ELR (cell line): ENCODE measurements at regions not wholly inside any gene's neighbourhood (a gene's known extent, or its start where the extent isn't known, plus 50 kb on each side); places are given as distances from the start of the nearest gene placed in this dataset.

ENCODE experiments used
- DNase-seq: peaks from one replicate; pipeline ENCODE4 v3.0.0-alpha.2; 2015; ENCODE audit warnings: low read depth

DNA sequence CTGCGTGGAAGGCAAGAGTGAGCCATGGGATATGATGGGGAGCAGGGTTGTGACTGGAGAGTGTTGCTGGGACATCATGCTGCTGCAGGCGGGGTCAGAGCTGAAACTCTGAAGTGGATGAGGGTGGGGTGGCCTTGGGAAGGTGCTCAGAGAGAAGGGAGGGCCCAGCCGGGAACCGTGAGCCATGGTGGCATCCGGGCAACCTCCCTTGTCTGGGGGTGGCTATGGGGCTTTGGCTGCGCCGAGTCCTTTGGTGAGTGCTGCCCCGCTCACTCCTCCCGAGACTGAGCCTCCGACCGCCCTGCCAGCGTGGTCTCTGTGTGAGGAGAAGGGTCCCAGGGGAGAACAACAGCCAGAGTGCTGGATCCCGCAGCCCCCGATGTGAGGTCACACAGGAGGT lies 632.0 kb downstream of the BRD1 start:
- DNase-seq: no peak

DNA sequence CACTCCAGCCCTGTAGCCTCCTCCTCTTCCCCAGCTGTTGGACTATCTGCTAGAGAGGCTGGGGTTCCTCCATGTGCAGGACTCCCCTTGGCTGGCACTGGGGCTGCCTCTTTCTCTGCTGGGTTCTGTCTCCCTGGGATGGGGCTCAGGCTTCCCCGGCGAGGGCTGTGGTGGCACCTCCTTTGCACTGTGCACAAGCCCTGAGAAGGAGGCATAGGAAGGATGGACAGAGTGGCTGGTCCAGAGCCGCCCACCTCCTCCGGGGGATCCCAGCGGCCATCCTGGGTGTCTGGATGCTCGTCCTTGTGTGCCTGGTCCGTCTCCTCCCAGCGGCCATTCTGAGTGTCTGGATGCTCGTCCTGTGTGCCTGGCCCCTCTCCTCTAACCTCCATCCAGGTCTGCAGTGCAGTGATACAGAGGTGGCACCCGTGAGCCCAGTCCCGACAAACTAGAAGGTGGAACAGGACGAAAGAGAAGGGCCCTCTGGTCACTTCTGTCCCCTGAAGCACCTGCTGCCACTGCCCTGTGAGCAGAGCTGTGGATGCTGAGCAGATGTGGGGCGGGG lies 633.7 kb downstream of the BRD1 start:
- DNase-seq: no peak

DNA sequence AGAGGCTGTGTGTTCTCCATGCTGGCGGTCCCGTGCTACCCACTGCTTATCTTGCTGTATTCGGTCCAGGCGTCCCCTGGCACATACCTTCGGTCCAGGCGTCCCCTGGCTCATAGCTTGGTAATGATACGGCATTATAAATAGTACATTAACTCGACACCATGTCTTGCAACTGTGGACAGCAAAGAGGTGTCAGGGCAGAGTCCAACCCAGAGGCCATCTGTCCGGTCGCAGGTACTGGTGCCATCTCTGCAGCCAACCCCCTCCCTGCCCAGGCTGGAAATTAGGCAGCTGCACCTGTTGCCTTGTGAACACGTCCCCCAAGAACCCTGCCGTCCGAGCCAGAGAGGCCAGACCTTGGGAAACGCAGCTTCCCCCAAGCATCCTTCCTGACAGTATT lies 634.3 kb downstream of the BRD1 start:
- no peak for DNase-seq

DNA sequence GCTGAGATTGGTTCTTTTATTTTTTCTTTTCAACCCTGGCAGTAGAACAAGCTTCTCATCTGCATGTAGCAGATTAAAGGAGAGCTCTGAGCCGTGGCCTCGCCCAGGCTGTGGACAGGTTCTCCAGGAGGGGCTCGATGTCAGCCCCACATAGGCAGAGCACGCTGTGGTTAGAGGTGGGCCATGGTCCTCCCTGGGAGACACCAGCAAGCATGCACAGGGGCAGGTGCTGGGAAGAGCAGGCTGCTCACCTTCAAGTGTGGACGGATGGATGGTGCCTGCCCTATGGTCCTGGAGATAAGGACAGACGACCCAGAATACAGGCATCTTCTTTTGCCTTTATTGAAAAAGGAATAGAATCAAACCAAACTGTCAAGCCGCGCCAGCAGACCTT lies 634.8 kb downstream of the BRD1 start:
- no peak for DNase-seq

DNA sequence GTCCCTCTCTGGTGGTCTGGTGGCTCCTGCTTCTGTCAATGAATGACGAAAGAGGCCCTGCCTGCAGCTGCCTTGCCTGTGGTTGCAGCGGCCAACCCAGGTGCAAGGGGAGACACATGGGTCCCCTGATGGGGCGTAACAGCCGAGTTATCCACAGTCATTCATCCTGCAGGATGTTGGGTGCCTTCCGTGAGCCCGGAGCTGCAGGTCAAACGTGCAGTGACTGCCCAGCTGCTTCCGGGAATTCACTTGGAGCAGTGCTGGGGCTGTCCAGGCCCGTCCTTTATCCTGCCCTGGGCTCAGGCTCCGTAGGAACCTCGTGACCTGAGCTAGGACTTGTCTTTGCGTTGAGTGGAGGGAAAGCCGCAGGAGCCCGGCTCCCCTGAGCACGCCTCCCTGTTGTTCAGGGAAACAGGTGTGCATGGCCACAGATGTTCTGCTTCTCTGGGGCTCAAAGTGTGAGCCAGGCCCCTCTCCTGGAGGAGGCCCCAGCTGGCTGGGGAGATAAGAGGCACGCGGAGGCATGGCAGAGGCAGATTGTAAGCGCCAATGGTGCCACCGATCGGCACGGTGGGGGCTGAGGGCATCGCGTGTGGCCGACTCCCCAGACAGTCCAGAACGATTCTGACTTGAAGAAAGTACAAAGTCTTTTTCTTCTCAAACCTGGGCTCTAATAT lies 635.4 kb downstream of the BRD1 start:
- DNase-seq: no peak

DNA sequence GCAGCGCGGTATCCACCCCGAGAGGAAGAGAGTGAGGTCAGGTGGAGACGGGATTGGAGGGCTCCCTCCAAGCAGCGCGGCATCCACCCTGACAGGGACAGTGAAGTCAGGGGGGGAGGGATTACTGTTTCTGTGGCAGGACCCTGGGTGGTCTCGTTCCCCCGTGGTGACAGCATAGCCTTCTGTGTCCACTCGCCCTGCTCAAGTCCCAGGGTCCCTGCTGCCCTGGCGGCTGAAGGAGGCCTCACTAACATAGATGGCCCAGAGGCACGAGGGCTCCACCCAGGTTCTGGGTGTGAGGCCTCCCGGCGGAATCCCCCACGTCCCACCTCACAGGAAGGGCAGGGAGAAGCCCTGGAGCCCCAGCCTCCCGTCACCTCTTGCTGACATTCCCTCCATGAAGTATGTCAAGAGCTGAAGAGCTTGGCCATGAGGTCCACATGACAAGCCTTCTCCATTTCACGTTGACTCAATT lies 636.1 kb downstream of the BRD1 start:
- no peak for DNase-seq

DNA sequence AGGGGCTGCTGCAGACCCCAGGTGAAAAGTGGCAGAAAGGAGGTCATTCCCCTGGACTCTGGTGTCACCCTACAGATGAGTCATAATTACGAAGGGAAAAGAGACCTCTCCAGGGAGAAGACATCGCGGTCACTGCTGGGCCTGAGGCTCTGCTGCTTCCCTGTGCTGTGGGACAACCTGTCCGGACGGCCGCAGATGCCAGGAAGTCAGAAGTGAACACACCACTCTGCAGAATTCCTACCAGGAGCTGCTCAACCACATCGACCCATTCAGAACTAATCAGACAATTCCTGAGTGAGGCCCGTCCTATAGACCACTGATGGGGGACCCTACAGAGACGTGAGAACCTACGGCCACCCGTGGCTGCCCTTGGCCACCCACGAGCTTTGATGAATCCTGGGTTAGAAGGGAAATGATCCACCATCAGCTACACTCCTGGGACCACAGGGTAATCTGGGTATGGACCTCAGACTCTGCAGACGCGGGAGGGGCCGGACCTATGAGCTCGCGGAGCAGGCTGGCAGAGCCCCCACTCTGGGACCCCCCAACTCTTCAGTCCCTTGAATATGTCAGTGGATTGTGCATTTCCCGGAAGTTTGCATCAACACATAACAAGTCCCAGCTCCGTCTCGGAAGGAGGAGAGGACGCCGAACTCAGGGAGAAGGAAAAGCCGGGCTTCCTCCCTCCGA lies 636.7 kb downstream of the BRD1 start:
- no peak for DNase-seq

DNA sequence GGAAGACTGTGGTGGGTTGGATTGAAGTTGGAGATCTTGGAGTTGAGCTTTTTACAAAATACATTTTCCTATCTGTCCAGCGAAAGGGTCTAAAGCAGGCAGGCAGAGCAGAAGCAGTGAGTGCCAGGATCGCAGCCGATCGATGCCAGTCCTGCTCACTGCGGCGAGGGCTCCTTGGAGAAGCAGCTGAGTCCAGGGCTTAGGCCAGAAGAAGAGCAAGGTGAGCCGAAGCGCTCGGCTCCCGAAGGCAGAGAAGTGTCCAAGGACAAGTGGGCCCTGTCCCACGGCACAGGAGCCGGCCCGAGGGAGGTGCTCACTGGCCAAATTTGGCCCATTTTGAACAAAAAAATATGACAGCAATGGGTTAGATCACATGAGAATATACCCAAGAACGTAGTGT lies 637.8 kb downstream of the BRD1 start:
- no peak for DNase-seq

DNA sequence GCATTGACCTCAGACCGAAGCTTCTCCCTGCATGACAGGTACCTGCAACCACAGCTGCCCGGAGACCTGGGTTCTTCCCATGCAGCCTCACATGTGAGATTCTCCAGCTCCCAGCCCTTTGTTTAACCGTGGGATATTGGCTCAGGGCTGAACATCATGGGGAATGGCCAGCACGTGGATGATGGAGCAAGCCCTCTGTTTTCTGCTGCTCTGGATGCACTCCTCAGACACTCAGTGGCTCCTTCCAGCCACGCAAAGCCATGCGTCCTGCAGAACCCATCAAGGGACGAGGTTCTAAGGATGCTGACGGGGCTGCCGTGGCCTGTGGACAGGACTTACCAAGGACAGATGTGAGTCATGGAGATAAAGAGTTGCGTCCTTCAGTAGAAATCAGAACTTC lies 639.1 kb downstream of the BRD1 start:
- DNase-seq: no peak

DNA sequence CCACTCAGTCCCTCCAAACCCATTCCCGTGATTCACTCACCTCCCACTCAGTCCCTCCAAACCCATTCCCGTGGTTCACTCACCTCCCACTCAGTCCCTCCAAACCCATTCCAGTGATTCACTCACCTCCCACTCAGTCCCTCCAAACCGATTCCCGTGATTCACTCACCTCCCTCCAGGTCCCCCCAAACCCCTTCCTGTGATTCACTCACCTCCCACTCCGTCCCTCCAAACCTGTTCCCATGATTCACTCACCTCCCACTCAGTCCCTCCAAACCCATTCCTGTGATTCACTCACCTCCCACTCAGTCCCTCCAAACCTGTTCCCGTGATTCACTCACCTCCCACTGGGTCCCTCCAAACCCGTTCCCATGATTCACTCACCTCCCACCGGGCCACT lies 639.6 kb downstream of the BRD1 start:
- DNase-seq: no peak

DNA sequence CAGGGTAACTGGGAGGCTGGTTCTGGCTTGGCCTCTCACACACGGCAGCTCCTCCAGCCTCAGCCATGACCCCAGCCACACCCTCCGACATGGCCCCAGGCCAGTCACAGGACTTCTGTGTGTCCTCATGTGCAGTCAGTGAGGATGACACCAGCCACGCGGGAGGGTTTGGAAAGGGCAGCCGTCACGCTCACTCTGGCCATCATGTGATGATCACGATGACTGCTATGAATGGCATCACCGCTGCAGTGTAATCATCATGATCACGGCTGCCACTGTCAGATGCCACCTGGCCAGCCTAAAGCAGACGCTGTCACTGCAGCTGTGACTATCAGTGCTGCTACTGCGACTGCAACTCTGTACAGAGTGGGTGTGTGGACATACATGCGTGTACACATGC lies 640.9 kb downstream of the BRD1 start:
- no peak for DNase-seq

DNA sequence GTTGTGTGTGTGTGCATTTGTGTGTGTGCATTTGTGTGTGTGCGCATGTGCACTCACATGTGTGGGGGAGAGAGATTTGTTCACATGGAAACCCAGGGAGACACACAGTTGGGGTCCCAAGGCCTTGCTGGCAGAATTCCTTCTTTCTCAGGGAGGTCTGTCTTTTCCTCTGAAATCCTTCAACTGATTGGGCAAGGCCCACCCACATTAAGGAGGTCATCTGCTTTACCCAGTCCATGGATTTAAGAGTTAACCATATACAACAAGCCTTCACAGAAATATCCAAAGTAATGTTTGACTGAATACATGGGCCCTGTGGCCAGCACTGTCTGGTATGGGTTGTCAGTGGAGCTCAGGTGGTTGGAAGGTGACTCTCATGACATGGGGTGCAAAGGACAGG lies 641.4 kb downstream of the BRD1 start:
- DNase-seq: no peak

DNA sequence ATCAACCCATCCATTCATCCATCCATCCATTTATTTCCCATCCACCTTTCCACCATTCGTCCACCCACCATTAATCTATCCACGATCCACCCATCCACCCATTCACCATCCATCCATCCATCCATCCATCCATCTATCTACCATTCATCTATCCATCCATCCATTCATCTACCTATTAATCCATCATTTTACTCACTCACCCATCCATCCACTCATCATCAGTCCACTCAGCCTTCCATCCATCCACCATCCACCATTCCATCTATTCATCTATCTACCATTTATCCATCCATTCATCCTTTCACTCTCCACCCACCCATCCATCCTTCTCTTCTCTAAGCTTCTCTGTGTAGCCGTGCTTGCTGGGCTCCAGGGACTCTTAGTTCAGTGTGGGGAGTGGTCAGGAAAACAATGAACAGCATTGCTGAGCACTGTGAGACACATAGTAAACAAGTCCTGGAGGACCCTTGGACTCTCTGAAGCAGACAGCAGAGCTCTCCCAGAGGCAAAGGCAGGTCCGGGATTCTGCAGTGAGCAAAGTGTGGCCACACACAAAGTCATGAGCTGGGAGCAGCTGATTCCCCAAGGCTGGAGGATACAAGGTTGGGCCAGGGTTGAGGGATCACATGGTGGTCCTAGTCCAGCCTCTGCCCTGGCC lies 642.2 kb downstream of the BRD1 start:
- no peak for DNase-seq

DNA sequence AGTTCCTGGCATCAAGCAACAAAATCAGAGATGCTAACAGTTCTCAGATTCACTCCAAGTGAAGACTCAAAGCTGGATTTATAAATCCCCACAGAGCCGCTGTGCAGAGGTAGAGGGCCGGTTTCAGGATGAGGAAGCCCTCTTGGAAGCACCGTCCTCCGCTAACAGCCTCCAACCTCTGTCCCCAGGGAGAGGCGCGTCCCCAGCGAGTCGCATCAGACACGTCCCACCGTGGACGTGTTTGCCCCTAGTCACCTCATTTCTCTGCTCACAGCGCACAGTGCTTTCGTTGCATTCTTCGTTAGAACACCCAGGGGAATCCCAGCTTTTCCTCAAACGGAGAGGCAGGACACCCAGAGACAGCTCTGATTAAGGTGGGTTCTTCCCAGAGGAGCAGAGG lies 642.9 kb downstream of the BRD1 start:
- DNase-seq: no peak

DNA sequence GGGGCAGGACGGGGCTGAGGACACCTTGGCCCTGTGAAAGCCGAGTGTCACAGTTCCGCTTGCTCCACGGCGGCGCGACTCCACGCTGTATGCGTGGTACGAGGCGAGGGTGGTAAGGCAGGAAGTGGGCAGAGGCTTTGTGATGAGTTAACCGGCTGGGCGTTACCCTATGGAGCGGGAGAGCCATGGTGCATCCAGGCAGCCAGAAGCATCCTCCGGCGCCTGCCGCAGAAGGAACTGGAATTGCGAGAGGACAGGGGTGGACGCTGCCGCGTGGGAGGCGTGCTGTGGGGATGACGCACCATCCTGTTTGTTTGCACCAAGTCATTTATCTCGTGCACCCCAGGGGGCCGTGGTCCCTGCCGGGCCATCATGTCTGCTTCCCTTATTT lies 643.9 kb downstream of the BRD1 start:
- no peak for DNase-seq

DNA sequence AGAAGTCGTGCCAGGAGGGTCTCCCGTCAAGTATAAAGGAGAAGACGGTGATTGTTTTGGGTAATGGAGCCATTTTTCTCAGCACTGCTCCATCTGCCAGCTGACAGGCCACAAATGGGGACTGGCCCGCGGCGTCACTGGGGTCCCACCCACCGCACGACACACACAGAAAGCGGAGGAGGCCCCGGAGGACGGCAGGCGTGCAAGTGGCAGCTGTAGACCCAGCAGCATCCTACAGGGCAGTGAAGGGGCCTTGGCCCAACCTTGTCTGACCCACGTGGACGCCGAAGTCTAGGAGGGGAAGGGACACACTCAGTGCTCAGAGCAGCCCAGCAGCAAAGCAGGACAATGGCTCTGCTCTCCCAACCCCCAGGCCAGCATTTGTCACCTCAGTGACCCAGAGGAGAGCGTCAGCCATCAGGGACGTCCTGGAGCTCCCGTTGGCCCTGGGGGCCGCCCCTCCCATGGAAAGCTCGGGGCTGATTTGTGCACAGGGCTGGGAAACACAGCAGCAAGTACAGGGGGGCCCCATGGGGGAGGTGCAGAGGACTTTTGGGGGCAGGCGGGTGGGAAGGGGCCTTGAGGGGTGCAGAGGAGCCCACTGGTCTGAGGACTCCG lies 644.4 kb downstream of the BRD1 start:
- DNase-seq: no peak

DNA sequence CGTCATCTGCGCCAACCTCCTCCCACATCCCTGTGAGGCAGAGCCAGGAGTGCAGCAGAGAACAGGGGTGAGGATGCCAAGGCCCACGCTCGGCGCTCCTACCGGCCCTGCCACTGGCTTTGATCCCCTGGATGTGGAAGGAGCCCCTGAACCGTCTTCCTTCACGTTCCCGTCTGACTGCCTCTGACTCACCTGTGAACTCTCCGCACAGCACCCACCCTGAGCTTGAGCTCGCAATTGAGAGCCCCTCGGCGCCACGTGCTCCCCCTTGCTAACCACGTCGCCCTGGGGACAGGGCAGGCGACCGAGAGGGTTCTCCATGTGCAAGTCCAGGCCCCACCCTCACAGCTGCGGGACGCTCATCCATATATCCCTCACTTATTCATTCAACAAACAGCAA lies 645.3 kb downstream of the BRD1 start:
- DNase-seq: no peak

DNA sequence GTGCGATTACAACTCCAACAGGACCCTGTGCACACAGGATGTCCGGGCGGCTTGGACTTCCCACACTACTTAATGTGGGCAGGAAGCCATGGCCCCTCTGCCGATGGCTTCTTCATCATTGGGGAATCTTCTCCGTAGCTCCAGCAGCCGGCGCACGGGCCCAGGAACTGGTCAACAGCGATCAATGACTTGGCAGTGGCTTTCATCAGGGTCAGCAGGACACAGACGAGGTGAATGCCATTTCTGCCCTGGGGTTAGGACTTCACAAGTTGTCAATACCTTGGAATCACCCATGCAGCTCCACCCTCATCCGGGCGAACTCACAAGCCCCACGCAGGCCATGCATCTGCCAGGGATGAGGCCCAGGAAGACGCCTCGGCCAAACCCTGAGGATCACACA lies 645.7 kb downstream of the BRD1 start:
- no peak for DNase-seq

DNA sequence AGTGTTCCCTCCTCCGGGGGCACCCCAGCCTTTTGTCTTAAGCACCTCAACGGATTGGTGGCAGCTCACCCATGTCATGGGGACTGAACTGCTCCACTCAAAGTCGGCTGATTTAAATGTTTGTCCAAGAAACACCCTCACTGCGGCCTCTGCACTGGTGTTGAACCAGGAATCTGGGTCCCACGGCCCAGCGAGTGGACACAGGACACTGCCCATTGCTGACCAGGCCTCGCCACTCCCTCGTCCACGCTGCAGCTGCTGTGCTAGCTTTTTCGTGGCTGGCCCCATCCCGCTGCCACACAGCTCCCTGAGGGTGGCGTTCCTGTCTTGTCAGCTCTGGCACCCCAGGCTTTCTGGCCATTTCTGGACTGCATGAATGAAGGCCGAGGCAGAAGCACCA lies 646.2 kb downstream of the BRD1 start:
- no peak for DNase-seq

DNA sequence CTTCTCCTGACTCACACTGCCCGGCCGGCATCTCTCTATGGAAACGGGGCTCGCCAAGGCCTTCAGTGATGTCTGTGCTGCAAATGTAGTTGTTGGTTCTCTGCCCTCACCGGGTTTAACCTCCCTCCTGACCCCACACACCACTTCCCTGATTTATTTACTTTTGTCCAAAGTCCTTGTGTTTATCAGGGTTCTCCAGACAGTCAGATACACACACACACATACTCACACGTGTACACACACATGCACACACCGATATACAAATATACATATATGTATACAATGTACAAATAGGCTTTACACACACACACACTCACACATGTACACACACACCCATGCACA lies 647.0 kb downstream of the BRD1 start:
- DNase-seq: no peak

DNA sequence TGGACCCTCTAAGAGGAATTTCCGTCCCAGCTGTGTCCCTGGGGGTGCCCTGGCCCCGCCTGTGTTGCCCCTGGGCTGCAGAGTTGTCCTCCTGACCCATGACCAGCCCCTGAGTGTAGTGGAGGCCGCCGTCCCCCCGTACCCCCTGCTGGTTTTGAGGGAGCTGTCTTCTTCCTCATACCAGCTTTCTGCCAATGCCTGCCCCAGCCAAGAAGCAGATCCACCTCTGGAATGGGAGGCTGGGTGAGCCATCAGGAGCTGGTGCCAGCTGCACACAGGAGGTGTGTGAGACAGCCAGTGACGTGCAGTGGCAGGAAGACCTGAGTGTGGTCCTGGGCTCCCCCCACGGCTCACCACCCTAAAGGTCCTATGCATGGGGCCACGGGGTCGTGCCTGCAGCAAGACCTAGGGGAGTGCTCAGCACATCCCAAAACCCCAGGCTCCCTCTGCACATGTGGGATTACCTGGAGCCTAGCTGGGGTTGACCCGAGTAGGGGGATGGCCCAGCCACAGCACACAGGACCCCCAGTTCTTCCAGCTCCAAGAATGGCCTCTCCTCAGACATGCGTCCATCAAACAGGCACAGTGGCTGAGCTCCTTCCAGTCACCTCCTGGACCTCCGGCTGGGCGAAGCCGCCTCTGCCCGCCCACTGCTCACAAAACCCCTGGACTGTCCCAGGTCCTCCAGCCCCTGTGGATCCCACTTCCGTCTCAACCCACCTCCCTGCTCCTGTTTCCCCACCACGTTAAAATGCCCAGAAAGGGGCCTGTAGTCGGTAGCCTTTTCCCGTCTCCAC lies 647.6 kb downstream of the BRD1 start:
- DNase-seq: no peak

DNA sequence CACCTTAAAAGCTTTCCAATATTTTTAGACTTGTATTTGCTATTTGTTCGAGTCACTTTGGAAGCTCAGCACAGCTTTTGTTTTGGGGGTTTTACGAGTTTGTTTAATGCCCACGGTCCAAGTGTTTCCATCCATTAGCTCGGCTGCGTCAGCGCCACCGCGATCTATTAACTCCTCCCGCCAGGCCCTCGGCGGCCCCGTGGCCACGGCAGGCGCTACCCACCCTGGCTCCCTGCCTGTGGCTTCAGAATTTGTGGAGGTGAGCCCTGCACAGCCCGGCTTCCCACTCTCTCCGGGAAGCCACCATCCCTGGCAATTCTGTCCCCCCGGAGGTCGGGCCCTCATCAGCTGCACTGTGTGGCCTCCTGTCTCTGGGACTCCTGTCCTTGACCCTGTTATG lies 648.5 kb downstream of the BRD1 start:
- DNase-seq: no peak
